NAMALWA (cell line): ENCODE measurements at regions not wholly inside any gene's neighbourhood (a gene's known extent, or its start where the extent isn't known, plus 50 kb on each side); places are given as distances from the start of the nearest gene placed in this dataset.

Experiments used
- DNase-seq: peaks from one replicate; pipeline ENCODE4 v3.0.0-alpha.2; 2015; ENCODE audit warnings: low spot score

- no peak for DNase-seq
Observed at GRCh38 chr4:144202081-144202480, 61.6 kb upstream of the GYPA start.

GRCh38 chr4:144203155-144203554, 62.6 kb upstream of the GYPA start:
- no peak for DNase-seq

GRCh38 chr4:144204431-144204830, 63.9 kb upstream of the GYPA start:
- DNase-seq = no peak

- DNase-seq = no peak
Observed at GRCh38 chr4:144206711-144207110, 66.2 kb upstream of the GYPA start.

GRCh38 chr4:144208074-144208473, 67.6 kb upstream of the GYPA start:
- DNase-seq = no peak

DNA sequence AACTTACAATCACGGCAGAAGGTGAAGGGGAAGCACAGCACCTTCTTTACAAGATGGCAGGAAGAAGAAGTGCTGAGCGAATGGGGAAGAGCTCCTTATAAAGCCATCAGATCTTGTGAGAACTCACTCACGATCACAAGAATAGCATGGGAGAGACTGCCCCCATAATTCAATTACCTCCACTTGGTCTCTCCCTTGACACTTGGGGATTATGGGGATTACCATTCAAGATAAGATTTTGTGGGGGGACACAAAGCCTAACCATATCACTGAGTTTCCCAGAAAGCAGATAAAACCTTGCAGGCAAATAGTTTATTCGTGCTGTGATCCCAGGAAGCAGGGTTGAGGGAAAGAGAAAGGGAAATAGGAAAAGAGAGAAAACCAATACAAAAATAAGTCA, 69.0 kb upstream of the GYPA start:
- DNase-seq = no peak

DNA sequence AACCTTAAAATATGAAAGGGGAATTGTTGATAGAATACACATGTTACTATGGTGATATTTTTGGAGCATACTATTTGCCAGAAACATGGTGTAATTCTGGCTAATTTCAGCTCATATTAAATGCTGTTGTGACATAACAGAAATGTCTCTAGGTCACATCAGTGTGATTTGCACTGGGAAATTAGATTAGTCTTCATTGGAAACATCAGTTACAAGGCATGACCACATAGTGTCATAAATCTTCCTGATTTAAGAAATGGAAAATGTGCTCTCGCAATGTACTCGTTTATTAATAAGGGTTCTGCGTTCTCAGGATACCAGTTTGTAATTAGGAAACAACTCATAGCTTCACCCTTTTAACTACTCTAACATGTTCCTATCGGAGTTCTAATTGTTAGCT, 72.9 kb upstream of the GYPA start:
- no peak for DNase-seq

DNA sequence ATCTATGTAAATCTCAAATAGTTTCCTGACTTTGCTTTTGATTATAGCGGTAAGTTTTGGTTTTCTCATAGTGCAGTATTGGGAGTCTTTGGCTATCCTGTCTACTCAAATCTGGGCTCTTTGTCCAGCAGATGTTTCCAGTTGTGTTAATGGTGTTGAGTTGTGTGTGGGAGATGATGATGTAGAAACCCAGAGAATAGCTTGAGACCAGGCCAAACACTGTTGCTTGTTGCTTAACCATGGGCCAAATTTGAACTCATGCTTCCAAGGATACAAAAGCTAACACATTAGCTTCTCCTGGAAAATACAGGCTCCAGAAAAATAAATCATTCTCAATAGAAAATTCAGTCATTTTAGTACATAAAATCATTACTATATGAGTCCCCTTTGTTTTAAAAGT, 82.6 kb upstream of the GYPA start:
- DNase-seq = no peak

DNA sequence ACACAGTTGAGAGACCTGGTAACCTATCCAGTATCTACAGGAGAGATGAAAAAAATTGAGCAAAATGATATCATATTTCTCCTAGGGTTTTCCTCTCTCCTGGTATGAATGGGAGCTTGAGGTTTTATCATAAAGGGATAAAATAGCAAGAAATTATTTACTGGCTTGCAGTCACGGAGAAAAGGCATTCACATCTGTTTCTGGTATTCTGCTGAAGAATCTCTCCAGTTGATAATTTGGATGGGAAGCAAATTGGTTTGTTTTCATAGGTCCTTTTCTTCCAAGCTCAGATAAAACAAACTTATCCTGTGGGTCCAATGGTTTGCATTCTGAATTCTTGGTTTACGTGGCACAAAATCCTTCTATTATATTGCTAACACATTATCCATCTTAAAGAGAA, 83.1 kb upstream of the GYPA start:
- DNase-seq = no peak

GRCh38 chr4:144259285-144259684, 118.8 kb upstream of the GYPA start:
- DNase-seq = no peak

DNA sequence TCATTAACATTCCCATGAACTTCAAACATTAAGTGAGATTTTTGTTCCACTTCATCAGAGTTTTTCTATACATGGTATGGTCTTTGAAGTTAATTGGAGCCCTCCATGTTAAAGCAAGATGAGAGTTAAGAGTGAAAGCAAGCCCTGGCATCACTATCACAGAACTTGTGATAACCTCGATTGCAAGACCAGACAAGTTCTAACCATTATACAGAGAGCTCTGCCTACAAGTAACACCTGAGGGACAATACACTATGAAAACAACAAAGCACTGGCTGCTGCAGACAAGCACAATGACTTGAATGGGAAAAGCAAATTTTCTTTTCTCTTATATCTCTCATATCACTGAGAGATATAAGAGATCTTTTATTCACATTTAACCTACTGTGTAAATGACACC, 126.6 kb upstream of the GYPA start:
- no peak for DNase-seq

GRCh38 chr4:144280688-144281087, 140.2 kb upstream of the GYPA start:
- DNase-seq = no peak

- no peak for DNase-seq
Observed at GRCh38 chr4:144283526-144283925, 143.0 kb upstream of the GYPA start.

GRCh38 chr4:144284026-144284425, 143.5 kb upstream of the GYPA start:
- DNase-seq = no peak

DNA sequence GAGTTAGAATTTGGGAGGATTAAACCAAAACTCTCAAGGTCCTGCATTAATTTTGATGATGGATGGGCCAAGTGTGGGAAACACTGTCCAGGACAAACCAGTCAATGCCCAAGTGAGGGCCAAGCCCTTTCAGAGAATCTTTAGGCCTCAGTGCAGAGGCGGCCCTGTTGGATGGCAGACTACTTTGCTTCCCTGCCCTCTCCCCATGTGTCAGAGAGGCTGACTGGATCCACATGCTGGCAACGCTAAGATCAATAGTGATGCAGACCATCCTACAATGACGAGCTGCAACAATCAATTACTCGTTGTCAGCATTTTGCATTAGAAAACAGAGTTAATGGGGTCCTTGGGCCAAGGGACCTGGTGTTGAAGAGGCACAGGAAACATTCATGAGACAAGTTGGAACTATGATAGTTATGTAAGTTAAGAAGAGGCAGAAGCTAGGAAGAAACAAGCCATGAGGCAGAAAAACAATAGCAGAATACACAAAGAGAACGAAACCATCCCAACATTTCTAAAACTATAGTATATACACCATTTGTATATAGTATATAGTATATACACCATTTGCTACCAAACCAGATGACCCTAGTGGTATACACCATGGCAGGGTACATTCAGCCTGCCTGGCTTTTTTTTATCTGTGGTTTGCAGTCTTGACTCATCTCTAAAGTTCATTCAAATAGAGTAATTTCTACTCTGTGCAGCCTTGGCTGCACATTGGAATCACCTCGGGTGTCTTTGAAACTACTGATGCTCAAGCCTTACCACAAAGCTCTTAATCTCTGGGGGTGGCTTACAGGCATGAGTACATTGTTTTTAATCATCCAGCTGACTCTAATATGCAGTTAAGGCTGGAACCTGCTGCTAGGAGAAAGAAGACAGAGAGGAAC, 147.7 kb upstream of the GYPA start:
- no peak for DNase-seq

GRCh38 chr4:144289667-144290428, 149.3 kb upstream of the GYPA start:
- no peak for DNase-seq

DNA sequence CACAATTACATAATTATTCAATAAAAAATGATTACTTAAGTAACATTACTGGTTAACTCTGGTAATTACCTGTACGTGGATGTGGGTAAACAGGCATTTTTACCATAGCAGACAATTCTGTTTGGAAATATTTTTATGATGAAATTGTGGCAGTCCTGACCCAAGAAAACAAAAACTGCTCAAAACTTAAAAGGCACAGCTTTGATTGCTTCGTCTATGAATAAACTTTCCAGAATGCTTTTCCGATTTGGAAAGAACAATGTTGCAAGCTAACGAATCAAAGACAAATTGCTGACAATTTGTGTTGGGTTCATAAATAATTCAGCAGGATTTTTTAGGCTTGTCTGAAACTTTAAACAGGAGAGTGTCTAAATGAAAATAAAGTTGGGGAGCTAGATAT, 150.6 kb upstream of the GYPA start:
- DNase-seq = no peak

DNA sequence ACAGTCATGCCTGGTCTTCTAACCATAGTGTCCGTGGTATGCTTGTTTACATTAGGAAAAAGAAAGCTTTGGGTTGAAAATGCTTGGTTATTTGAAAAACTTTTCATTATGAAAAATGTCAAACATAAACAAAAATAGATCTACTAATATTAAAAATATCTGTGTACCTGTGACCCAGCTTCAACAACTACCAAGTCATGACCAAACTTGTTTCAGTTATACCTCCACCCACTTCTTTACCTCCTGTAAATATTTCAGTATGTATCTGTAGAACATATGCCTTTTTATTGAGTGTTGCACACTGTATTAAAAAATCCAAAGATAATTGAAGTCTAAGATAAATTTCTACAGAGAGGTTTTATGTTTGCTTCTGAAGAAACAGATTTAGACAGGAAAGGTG, 153.7 kb upstream of the GYPA start:
- no peak for DNase-seq

GRCh38 chr4:144295286-144295995, 154.9 kb upstream of the GYPA start:
- no peak for DNase-seq

GRCh38 chr4:144296941-144297340, 156.4 kb upstream of the GYPA start:
- DNase-seq = no peak

DNA sequence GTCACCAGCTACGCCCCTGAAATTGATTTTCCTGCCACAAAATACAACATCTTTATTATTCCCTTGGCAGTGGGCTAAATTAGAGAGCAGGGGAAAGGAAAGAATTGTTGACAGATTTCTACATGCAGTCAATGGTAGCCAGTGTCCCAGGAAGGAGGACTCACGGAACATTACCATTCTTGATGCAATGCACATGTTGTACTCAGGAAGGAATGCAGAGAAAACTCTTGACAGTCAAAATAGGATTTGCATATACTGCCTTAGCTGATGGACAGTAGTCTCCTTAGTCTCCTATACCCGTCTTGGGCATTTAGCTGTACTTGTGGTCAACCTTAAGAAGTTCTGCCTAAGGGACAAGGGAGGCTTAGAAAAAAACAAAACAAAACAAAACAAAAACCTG, 158.0 kb upstream of the GYPA start:
- no peak for DNase-seq

GRCh38 chr4:144300616-144301015, 160.1 kb upstream of the GYPA start:
- no peak for DNase-seq
